ENCODE measurements at regions not wholly inside any gene's neighbourhood (a gene's known extent, or its start where the extent isn't known, plus 50 kb on each side); places are given as distances from the start of the nearest gene placed in this dataset.

DNA sequence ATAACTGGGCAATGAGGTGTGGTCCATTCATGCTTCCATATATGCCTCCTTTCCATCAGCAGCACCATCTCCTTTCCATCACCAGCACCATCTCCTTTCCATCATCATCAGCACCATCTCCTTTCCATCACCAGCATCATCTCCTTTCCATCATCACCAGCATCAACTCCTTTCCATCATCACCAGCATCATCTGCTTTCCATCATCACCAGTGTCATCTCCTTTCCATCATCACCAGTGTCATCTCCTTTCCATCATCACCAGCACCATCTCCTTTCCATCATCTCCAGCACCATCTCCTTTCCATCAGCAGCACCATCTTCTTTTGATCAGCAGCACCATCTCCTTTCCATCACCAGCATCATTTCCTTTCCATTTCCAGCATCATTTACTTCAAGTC lies 297.5 kb upstream of the SPHKAP start:
- Mint-ChIP-seq H3K4me3 (ENCODE audit: low read depth) (no peak overlapping the region), H3K27ac (no peak overlapping the region), H3K36me3 (ENCODE audit: insufficient read depth) (peaks cover 2% of the 10 kb centered on the region), H3K4me1 (ENCODE audit: low read depth) (no peaks in the 10 kb centered on the region), H3K9me3 (ENCODE audit: low read depth) (peaks cover 3% of the 10 kb centered on the region), H3K27me3 (no peaks in the 10 kb centered on the region)
- DNase-seq (ENCODE audit: low spot score, unreplicated experiment), result no peak
- TF ChIP-seq, protein P1, sequence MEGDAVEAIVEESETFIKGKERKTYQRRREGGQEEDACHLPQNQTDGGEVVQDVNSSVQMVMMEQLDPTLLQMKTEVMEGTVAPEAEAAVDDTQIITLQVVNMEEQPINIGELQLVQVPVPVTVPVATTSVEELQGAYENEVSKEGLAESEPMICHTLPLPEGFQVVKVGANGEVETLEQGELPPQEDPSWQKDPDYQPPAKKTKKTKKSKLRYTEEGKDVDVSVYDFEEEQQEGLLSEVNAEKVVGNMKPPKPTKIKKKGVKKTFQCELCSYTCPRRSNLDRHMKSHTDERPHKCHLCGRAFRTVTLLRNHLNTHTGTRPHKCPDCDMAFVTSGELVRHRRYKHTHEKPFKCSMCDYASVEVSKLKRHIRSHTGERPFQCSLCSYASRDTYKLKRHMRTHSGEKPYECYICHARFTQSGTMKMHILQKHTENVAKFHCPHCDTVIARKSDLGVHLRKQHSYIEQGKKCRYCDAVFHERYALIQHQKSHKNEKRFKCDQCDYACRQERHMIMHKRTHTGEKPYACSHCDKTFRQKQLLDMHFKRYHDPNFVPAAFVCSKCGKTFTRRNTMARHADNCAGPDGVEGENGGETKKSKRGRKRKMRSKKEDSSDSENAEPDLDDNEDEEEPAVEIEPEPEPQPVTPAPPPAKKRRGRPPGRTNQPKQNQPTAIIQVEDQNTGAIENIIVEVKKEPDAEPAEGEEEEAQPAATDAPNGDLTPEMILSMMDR (IDR thresholded peaks at IDR 0.05; ENCODE audit: unreplicated experiment), result no peak

DNA sequence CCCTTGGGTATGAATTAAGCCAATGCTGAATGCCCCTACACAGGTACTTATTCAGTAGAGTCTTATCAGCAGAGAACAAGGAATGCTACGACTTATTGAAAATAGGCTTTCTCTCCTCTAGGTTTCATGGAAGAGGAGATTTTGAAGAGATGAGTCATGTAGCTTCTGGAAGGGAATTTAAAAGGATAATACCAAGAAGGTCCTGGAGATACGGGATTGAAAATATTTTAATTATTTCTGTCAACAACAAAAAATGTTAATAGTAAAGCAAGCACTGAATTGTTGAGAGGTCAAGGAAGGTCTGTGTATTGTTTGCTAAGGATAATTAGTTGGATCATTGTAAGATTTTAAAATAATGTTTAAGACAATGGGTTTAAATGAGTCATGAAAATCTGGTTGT lies 293.0 kb upstream of the SPHKAP start:
- TF ChIP-seq, protein P1 (IDR thresholded peaks at IDR 0.05; ENCODE audit: unreplicated experiment), result no peak
- H3K4me1 Mint-ChIP-seq (ENCODE audit: low read depth), result no peaks in the 10 kb centered on the region
- H3K9me3 Mint-ChIP-seq (ENCODE audit: low read depth), result no peaks in the 10 kb centered on the region
- no peaks in the 10 kb centered on the region for H3K36me3 Mint-ChIP-seq (ENCODE audit: insufficient read depth)
- no peaks in the 10 kb centered on the region for H3K27me3 Mint-ChIP-seq
- DNase-seq (ENCODE audit: low spot score, unreplicated experiment), result no peak
- H3K4me3 Mint-ChIP-seq (ENCODE audit: low read depth), result no peak overlapping the region
- no peak overlapping the region for H3K27ac Mint-ChIP-seq

DNA sequence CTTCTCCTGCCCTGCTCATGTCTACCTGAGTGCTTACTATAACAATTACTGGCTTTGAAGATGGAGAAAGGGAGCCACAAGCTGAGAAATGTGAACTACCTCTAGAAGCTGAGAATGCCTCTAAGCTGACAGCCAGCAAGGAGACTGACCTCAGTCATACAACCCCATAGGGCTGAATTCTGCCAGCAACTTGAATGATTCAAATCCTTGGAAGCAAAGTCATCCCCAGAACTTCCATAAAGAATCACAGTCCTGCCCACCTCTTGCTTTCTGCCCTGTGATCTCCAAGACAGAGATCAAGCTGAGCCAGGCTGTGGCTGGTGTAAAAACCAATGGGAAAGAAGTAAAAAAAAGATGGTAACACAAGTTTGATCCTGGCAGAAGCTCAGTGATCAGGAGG lies 288.2 kb upstream of the SPHKAP start:
- Mint-ChIP-seq H3K4me1 (ENCODE audit: low read depth) (peaks cover 18% of the 10 kb centered on the region), H3K27me3 (no peaks in the 10 kb centered on the region), H3K9me3 (ENCODE audit: low read depth) (peaks cover 4% of the 10 kb centered on the region)

DNA sequence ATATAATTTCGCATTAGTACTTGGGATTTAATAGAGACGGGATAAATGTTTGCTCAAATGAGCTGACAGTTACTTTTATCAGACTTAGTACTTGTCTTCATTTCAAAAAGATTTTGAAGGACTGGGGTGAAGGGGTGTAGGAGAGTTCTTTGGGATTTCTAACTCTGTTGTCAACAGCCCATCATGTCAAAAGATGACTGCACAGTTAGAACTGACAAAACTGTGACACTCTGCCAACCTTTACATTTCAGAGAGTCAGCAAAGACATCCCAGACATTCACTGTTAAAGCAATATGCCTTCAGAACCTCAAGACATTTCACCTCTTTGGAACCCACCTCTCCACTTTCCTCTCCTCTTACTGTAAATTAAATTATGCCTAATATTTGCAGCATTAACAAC lies 285.4 kb upstream of the SPHKAP start:
- no peaks in the 10 kb centered on the region for H3K27me3 Mint-ChIP-seq
- H3K4me3 Mint-ChIP-seq (ENCODE audit: low read depth), result no peak overlapping the region
- H3K9me3 Mint-ChIP-seq (ENCODE audit: low read depth), result peaks cover 15% of the 10 kb centered on the region
- TF ChIP-seq, protein P1 (IDR thresholded peaks at IDR 0.05; ENCODE audit: unreplicated experiment), result no peak
- no peaks in the 10 kb centered on the region for H3K36me3 Mint-ChIP-seq (ENCODE audit: insufficient read depth)
- no peak for DNase-seq (ENCODE audit: low spot score, unreplicated experiment)
- H3K27ac Mint-ChIP-seq, result no peak overlapping the region
- peaks cover 18% of the 10 kb centered on the region for H3K4me1 Mint-ChIP-seq (ENCODE audit: low read depth)

More for the DNA sequence above, 288.2 kb upstream of the SPHKAP start:
- Mint-ChIP-seq H3K36me3 (ENCODE audit: insufficient read depth) (no peaks in the 10 kb centered on the region), H3K27ac (no peak overlapping the region), H3K4me3 (ENCODE audit: low read depth) (no peak overlapping the region)
- DNase-seq (ENCODE audit: low spot score, unreplicated experiment), result no peak
- TF ChIP-seq, protein P1 (IDR thresholded peaks at IDR 0.05; ENCODE audit: unreplicated experiment), result no peak

DNA sequence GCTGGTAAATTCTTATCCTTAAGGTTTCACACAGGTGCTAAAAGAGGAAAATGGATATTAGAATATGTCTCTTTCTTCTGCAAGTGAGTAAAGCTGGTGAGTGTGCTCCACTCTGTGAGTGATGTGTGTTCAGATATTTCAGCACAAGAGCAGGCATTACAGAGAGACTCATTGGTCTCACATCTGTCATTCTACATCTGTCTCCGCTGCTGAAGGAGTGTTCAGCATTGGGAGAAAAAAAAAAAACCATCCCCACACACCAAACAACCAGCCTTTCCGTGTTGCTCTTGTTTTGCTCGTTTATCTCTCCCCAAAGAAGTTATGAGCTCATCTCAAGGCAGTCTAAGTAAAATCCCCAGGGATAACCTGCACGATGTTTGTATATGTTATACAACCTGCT lies 283.9 kb upstream of the SPHKAP start:
- TF ChIP-seq, protein P1 (IDR thresholded peaks at IDR 0.05; ENCODE audit: unreplicated experiment), result no peak
- Mint-ChIP-seq H3K9me3 (ENCODE audit: low read depth) (peaks cover 15% of the 10 kb centered on the region), H3K27me3 (no peaks in the 10 kb centered on the region), H3K4me1 (ENCODE audit: low read depth) (peaks cover 18% of the 10 kb centered on the region), H3K27ac (no peak overlapping the region), H3K4me3 (ENCODE audit: low read depth) (no peak overlapping the region), H3K36me3 (ENCODE audit: insufficient read depth) (no peaks in the 10 kb centered on the region)
- DNase-seq (ENCODE audit: low spot score, unreplicated experiment), result no peak

Measured in progenitor cell of endocrine pancreas (in vitro differentiated cells).